LNCAP (cell line): ENCODE measurements at regions not wholly inside any gene's neighbourhood (a gene's known extent, or its start where the extent isn't known, plus 50 kb on each side); places are given as distances from the start of the nearest gene placed in this dataset.

ENCODE experiments used
- TF ChIP-seq, protein P1 (sequence below): fragments of 450-650 bp; IDR thresholded peaks from 2 replicates; pipeline ENCODE4 v1.5.1; 2017; ENCODE audit warnings: mild to moderate bottlenecking

DNA sequence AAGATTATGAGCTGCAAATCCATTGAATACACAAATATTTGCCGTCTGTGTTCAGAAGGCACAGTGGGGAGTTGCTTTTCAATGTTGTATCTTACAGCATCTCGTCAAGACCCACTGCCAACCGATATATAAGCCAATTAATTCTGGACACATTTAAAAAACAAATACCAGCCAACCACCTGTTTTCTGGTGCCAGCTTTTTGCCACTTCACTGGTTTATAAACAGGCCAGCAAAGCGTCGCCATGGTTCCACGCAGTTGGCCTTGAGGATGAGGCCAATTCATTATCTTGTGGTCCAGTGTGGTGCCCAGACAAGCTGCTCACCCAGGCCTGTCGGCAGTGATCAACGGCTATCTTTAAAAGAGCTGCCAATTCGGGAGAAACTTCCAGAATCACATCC, 321.0 kb downstream of the TCERG1L start:
- TF ChIP-seq, protein P1, sequence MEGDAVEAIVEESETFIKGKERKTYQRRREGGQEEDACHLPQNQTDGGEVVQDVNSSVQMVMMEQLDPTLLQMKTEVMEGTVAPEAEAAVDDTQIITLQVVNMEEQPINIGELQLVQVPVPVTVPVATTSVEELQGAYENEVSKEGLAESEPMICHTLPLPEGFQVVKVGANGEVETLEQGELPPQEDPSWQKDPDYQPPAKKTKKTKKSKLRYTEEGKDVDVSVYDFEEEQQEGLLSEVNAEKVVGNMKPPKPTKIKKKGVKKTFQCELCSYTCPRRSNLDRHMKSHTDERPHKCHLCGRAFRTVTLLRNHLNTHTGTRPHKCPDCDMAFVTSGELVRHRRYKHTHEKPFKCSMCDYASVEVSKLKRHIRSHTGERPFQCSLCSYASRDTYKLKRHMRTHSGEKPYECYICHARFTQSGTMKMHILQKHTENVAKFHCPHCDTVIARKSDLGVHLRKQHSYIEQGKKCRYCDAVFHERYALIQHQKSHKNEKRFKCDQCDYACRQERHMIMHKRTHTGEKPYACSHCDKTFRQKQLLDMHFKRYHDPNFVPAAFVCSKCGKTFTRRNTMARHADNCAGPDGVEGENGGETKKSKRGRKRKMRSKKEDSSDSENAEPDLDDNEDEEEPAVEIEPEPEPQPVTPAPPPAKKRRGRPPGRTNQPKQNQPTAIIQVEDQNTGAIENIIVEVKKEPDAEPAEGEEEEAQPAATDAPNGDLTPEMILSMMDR, result no peak

DNA sequence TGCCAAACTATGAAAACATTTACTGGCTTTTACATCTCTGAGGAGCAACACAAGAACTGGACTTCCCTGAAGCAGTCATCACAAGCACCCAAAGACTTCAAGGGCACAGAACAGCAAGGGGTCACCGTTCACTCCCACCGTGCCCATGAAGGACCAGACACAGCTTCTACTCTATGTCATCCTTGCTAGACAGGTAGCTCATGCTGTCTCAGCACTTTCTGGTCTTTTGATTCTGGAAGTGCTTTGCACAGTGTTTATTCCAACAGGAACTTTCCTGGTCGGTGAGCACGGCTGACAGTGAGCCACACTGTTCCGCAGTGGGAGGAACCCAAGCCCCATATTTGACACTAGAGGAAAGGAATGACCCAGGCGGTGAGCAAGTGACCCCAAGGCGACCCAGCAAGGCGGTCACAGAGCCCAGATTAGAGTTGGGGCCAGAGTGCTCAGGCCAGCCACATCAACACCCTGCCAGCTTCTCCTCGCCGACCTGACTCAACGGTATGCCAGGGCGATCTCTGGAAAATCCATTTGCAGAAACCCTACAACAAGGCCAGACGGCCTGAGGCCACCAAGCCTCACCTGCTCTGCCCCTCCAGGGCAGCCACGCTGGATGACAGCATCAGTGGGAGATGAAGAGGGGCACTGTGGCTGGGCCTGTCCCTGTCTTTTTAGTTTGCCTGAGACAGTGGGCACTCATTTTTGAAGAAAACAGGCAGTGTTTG, 318.6 kb downstream of the TCERG1L start:
- TF ChIP-seq, protein P1, result no peak

DNA sequence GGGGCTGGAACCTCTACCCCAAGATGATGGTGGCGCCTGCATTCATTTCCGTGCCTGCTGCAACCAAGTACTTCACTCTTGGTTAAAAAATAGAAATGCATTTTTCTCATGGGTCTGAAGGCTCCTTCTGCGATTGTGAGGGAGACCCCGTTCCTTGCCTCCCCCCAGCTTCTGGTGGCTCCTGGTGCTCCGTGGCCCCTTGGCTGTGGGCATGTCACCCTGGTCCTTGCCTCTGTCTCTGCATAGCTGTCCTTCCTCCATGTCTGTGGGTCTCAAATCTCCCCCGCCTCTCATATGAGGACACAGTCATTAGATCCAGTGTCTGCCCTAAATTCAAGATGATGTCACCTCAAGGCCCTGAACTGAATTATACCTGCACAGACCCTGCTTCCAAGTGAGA, 317.9 kb downstream of the TCERG1L start:
- TF ChIP-seq, protein P1, result no peak

DNA sequence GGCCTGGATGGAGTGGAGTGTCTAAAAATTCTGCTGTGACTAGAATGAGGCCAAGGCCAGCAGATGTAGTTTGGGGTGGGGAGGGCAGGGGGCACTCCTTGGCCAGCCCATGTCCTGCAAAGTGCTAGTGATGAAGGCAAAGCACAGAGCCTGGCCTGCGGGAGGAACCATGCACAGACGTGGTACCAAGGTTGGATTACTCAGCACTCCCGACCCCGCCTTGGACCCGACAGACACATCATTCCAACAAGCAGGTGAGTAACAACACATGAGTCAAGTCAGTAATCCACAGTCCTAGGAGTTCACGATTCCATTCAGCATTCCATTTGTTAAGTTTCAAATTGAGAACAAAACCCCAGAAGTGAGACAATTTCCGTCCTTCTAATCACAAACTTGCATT, 317.3 kb downstream of the TCERG1L start:
- TF ChIP-seq, protein P1, result no peak

DNA sequence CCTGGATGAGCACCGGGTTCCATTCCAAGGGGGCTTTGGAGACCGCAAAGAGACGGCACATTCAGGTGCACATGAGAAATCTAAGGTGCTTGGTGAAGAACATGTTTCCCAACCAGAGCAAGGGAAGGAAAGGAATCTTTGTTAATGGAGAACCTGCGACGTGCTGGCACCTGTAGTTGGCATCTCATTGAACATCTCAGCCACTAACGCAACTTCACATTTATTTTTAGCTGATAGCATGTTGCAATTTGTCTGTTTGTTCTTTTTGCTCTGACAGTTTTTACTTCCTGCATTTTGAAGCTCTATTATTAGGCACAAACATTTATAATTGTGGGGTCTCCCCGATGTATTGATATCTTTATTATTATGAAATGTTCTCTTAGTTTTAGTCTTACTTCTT, 316.7 kb downstream of the TCERG1L start:
- TF ChIP-seq, protein P1, result no peak

DNA sequence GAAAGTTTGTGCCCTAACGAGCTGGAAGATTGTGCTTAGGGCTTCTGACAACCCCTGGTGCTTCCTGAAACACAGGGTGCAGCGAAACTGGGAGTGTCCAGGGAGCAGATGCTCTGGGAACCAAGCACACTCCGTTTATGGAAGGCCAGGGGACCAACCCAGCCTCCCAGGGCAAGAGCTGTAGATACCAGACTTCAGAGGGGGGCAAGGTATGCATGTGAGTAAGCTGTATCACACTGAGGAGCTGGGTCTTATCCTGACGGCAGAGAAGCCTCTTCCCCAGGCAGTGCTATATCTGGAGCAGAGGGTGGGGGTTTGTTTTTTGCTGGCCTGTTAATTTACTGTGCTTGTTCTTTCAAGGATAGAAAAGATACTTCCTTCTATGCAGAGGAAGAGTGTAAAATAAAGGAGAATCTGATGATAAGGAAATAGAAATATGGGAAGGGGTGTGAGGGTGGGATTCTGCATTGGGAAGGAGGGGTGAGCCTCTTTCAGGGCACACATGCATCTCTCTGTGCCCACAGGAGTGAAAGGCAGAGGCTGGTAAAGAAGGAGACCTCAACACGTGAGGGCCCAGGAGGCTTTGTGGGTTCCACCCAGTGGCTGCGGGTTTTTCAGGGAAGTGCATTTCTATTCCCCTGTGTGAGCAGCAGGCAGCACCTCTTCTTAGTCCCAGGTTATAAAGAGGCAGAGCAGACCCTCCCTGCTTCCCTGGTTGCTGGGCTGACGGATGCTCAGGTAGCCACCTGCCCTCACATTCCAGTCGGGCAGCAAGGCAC, 314.1 kb downstream of the TCERG1L start:
- TF ChIP-seq, protein P1, result no peak

DNA sequence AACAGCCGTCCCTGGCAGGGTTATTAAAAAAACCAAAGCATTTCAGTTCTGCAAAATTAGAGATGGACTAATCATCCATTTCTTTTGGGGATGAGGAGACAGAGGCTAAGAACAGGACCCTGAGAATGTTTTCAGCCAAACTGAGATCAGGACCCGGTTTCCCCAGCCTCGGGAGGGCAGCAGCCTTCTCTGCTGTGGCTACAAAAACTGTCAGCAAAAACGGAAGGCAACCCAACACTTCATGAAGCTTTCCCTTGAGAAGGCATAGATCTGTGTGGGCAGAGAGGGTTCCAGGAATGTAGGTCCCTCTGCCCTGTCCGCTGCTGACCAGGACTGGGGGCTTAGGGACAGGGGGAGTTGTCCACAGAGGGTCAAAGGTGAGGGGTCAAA, 313.5 kb downstream of the TCERG1L start:
- TF ChIP-seq, protein P1, result no peak
